HG03108 (cell line): ENCODE measurements at regions not wholly inside any gene's neighbourhood (a gene's known extent, or its start where the extent isn't known, plus 50 kb on each side); places are given as distances from the start of the nearest gene placed in this dataset.
"Not testable (repeated sequence)": the region's sequence is repeated elsewhere in the genome, so short reads cannot be mapped to it uniquely, and the experiment has no call there.

ENCODE experiments used
- ATAC-seq: cut with Tn5 transposase; IDR thresholded peaks from one replicate; pipeline ENCODE4 v1.9.1; 2021; ENCODE audit warnings: moderate library complexity; ENCODE audit not compliant: unreplicated experiment

DNA sequence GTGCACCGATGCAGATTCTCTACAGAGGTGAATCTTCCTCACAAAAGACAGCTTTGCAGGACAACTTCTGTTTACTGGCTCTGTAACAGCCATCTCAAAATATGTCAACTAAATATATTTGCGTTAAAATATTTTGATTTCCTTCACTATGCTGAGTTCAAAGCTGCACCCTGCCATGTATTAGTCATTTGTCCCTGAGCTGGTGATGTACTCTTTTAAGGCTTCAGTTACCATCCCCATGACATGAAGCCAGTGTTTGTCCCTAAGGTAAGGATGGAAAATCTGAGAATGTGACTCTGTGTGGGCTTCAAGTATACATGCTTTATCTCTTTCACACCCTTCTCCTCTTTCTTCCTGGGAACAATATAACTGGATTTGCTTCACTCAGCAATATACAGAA lies 70.2 kb upstream of the BTG3 start:
- ATAC-seq = no peak

DNA sequence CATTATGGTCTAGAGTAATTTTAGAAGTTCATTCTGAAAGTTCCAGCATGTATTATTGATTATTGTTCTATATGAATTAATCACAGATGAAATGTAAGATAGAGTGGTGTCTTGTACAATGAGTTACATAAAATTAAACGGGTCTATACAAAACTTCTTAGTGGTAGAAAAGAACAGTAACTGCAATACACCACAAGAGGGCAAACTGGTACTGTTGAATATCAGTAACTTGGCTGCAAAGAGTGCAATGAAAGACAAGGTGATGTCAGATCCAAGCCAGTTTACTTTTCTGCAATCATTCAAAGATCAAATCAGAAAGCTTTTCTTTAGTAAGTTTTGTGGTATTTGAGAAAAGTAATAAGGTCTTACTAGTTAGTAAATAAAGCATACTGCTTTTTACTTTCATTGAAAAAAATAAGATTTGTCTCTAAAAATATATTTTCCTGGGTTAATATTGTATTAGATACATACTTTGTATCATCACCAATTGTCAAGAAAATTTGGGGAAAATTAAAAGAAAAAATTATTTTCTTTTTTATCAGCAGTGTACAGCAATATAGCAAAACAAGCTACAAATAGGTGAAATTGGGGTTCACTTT lies 66.4 kb upstream of the BTG3 start:
- peak; percentile 87 for ATAC-seq

DNA sequence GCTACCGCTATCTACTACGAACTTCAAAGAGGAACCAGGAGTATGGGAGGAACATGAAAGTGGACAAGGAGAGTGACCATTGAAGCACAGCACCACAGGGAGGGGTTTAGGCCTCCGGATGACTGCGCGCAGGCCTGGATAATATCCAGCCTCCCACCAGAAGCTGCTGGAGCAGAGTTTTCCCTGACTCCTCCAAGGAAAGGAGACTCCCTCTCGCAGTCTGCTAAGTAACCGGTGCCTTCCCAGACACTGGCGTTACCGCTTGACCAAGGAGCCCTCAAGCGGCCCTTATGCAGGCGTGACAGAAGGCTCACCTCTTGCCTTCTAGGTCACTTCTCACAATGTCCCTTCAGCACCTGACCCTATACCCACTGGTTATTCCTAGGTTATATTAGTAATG lies 64.2 kb upstream of the BTG3 start:
- not testable (repeated sequence) for ATAC-seq

DNA sequence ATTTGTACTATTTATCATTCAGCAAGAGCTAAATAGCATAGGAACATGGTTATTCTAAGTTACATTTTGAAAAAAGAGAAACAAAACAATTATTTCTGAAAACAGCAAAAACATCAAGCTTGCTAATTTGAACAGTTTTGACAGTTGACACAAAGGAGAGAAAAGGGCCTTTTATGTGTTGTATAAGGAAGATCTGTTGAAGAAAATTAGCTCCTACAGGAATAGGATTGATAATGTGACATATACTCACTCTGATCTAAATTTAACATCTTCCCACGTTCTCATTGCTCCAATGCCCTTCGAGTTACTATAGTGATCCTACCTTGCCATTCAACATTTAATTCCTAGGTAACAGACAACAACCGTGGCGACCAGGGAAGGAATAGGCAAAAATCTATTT lies 61.4 kb upstream of the BTG3 start:
- no peak for ATAC-seq

DNA sequence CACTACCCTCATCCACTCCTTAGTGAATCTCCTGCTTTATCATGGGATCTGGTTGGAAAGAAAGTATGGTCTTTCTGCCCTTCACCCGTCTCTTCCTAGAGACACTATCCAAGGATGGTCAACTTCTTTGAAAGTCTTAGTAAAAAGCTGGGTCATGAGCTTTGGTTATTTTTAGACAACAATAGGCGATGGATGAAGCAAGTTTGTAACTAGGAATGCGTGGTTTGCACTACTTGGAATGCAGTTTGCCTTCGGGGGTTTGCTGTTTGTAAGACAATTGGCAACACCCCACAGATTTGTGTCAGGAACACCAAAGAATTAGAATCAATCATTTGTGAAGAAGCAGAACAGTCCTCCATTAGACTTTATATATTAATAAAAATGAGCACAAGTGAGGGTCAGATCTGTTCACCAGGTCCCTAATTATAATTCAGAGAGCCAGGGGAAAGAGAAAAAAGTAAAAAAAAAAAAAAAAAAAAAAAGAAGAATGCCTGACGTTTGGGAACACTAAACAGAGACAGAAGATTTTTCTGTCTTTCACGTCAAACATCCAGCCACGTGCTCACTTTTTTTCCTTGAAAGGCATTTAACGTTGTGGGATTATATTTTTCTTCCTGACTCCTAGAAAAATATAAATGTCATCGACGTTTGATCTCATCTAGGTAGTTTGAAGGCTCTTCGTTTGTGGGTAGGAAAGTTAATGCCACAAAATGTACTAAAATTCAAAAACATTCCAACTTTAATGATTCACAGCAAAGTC lies 60.7 kb upstream of the BTG3 start:
- ATAC-seq = no peak

DNA sequence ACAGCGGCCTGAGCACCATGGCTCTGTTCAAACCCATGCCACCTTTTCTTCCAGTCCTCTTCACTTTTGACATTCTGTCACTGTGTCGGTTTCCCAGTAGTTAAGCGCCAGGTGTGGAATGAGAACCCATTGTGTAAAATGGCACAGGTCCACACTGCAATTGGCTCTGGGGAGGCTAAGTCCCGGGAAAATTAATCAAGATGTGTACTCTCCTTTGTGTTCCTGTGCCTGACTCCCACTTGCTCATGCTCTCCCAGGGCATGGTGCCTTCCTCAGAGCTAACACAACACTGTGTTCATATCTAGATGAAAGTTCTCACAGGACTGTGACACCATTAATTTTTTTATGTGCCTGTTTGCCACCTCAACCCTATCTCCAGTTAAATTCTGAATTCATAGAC lies 59.0 kb upstream of the BTG3 start:
- no peak for ATAC-seq

DNA sequence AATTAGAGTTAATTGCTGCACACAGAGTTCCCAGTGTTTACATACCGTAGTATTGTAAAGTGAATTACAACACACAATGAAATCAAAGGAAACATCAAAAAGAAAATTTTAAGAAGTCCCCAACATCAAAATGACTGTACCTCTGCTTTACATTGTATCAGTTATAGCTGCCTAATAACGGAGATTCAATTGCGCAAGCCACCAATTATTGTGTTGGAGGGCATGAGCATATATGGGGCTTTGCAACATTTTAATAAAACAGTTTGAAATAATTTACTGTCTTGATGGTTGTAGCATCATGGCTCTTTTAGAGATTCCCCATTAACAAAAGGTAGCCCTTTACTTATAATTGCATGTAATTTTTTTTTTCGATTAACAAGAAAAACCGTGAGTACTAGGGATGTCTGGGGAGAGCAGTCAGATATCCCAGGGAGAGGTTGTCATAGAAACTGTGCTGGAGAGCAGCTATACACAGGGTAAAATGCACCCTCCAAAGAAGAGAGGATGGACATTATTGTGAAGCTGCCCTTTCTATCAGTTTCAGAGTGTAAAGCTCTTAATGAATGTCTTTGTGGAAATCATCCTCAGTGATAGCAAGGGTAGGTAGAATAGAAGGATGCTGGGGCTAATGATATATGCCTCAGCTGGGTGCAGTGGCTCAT lies 55.9 kb upstream of the BTG3 start:
- ATAC-seq = no peak

DNA sequence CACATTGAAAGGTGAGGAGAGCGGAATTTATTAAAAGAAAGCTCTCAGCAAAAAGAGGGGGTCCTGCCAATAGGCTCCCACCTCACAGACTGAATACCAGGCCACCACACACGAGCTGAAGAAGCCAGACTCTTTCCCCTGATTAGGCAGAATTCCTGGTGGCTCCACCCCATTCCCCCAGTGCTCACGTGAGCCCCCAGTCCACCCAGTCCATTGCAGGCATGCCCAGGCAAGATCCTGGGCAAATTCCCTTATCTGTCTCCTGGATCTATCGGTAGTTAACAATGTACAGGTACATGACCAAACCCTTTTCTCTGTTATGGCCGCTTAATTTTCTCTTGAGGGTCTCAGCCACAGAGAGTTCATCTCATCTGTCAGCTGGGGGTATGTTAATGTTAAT lies 54.6 kb upstream of the BTG3 start:
- no peak for ATAC-seq
